NCI-H1417 treated with DMSO at 0.1 percent for 48 hours (cell line): ENCODE measurements at regions not wholly inside any gene's neighbourhood (a gene's known extent, or its start where the extent isn't known, plus 50 kb on each side); places are given as distances from the start of the nearest gene placed in this dataset.

ENCODE experiments used
- DNase-seq: peaks from one replicate; lab custom pipeline; 2025; lab: John Stamatoyannopoulos, UW

DNA sequence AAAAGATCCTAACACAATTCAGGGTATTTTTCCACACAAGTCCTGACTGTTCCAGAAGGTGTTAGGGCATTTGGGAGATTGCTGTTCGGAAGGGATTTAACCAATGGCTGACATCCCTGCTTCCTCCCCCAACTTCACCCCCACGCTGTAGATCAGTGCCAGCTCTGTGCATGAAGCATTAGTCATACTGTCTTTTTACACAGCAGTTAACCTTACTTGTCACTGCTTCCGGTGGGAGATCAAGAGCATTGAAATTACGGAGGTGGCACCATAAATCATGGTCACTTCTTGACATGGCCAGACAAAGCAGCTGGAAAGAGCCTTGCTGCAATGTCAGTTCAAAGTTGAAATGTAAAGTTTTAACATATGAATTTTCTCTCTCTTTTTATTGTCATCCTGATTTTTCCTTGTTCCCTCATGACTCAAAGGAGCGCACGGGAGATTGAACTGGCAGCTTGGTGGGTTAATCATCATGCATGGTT is 70.2 kb downstream of the HRH4 start:
- peak; percentile 61 for DNase-seq

DNA sequence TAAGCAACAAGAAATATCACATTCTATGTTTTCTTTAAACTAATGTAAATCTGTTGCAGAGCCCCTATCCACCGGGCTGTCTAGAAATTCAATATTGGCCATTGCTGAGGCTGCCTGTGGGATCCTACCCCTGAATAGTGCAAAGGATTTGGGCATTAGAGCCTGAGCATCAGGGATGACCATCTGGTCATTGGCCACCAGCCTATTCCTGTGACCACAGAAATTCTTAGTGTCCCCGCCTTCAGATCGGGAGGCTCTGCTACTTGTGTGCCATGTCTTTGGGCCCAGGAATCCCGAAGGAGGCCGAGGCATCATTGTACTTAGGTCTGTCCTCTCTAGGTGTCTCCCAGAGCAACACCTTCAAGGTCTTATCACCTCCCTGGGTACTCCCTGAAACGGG is 73.8 kb downstream of the HRH4 start:
- no peak for DNase-seq

DNA sequence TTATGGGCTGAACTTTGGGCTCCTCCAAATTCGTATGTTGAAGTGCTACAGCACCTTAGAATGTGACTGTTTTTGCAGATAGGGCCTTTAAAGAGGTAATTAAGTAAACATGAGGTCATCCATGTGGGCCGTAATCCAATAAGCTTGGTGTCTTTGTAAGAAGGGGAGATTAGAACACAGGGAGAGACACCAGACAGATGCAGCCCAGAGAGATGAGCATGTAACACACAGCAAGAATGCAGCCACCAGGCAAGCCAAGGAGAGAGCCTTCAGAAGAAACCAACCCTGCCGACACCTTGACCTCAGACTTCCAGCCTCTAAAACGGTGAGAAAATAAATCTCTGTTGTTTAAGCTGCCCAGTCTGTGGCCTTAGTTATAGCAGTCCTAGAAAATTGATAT is 74.3 kb downstream of the HRH4 start:
- DNase-seq = no peak

DNA sequence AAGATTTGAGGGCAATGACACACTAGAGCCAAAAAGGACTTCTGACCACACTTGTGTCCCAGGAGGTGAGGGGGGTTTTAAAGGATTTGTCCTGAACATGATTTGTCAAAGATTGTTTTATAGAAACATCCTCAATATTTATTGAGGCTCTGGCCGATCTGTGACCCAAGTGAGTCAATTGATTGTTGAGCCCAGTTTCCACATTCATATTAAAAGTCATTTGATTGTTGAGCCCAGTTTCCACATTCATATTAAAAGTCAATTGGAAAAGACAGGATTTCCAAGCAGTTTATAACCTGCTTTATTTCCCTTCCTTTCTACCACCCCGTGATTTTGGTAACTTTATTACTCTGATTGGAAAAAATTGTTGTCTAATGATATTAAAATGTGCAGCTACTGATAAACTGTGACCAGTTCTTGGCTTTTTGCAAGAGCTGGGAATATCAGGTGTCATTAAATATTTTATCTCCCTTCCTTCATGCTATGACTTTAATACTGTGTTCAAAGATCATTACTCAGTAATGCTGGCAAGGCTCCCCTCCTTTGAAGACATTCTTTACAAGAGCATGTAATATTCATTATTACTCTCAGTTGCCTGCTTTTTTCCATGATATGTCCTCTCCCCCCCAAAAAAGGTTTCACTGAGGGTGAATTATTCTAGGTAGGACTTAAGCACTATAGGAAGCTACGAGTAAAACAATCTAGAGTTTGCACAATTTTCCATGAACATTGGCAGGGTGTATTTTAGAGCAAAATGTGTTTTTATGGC is 75.3 kb downstream of the HRH4 start:
- DNase-seq = no peak

DNA sequence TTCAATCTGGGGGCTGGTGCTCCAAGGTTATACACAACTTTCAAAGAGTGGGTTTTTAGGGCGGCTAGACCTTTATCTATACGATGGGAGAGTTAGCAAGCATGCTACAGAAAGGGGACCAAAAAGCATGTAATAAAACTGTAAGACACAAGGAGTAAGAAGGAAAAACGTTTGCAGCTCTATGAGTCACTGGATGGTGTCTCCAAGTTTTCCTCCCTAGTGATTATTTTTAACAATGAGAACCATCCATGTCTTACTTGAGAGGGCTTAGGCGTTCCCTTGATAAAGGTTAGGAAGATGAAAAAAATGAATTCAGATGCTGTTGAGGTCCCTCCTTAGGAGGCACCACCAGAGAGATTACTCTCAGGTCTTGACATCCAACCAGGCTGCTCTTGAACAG is 75.9 kb downstream of the HRH4 start:
- no peak for DNase-seq

DNA sequence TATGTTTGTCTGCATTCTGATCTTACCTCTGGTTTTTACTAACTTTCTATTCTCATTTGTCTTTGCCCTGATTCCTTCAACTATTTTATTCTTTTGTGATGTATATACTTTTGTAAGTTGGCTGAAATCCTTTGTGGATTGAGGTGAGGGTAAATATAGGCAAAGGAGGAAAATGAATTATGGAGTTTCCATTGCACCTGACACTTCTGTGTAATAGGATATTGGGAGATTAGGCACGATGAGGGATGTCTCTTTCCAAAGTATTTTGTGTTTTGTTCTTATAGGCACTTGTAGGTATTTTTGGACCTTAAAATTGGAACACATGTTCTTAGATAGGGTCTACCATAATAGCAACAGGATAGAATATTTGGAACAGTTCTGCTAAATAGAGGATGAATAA is 76.4 kb downstream of the HRH4 start:
- DNase-seq = no peak

DNA sequence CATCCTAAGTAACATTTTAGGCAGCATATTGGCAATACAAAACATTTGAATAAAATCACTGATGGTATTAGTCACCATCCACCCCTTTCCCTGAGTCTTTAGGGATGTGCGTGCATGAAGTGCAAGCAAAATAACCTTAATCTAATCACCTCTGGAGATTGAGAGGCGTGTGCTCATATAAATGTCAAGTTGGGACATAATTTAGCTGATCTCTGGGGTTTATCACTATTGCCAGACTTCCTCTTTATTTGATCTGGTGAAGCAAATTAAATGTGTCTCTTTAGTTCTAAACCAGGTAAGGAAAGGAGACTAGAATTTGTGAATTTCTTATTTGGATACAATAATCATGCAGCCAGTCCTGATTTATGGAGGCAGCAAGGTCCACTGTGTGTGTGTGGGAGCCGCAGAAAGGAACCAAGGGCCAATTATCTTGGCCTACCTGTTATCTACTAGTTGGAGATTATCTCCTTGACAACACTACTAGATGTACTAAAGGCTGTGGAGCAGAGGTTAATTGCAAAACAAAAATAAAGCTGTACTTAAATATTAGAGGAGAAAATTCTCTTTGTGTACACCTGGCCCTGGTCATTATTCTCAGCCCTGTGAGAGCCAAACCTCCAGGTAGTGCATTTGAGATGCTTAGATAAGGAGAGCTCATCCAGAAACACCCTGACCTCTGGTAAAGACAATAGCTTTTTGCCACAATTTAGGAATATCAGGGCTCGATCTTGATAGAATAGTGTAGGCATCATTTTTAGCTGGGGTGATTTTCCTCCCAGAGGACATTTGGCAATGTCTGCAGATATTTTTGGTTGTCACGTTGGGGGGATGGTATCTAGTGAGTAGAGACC is 78.2 kb downstream of the HRH4 start:
- no peak for DNase-seq

DNA sequence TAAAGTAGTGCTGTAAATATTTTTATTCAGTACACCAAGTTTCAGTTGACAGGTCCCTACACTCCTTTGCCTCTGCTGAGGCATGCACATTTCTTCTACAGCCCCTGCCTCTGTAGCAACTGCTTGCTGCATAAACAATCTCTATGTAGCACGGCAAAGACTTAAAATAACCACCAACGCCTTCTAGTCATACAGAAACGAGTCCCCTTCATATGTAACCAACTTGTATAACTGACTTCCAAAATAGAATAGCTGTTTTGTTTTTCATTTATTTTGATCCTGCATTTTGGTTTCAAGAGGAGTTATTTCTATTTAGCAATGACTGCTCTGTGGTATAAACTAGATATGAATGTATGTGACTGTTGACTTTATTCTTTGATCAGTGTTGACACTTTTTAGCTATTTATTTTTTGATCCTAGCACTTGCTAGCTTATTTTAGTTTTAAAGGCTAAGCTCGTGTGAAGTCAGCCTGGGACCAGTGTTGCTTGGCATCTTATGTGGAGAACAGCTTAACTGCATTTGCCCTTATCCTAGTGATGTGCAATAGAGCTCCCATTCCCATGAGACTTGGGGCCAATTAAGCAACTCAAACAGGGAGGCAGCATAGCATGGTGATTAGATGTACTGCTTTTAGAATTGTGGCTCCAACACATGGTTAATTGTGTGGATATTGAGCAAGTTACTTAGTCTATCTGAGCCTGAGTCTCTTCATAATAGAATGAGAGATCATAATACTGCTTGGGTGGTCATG is 79.6 kb downstream of the HRH4 start:
- DNase-seq = no peak

DNA sequence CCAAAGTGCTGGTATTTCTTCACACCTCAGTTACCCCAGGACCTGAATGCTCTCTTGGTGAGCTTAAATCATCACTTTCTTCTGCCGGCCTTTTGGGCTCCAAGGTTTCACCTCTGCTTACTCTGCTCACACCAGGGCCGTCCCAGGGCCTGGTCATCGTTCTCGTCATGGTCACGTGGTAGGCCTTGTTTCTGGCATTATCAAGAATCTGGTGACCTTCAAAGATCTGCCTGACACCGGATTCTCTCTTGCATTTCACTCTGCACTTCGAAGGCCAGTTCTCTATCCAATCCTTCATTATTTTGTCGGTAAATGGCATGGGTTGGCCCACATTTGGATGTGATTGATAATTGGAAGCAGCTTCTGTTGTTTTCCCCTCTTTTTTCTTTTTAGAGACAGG is 80.5 kb downstream of the HRH4 start:
- DNase-seq = no peak

DNA sequence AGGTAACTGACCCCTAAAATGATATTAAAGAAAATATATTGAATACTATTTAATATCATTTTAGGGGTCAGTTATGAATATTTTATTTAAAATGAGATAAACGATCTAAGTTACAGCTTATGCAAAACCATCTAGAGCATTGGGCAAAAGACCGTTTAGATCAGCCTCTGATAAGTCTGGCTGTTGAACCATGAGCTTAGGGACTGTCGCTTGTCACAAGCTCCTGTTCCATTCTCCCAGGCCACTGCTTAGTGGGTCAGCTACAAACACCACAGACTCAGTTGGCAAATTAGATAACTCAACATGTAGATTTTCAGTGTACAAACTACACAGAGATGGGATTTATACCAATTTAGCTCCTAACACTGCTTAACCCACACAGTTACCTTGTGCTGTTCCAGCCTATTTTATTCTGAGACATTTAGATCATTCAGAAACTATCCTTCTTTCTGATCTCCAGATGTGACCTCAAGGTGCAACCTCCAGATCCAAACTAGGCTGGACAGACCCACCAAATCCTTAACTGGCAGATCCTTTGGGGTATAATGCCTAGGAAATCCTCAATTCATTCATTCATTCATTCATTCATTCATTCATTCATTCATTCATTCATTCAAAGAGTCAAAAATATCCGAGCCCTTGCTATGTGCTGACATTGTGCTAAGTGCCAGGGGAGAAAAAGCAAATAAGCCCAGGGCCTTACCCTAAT is 82.8 kb downstream of the HRH4 start:
- no peak for DNase-seq

DNA sequence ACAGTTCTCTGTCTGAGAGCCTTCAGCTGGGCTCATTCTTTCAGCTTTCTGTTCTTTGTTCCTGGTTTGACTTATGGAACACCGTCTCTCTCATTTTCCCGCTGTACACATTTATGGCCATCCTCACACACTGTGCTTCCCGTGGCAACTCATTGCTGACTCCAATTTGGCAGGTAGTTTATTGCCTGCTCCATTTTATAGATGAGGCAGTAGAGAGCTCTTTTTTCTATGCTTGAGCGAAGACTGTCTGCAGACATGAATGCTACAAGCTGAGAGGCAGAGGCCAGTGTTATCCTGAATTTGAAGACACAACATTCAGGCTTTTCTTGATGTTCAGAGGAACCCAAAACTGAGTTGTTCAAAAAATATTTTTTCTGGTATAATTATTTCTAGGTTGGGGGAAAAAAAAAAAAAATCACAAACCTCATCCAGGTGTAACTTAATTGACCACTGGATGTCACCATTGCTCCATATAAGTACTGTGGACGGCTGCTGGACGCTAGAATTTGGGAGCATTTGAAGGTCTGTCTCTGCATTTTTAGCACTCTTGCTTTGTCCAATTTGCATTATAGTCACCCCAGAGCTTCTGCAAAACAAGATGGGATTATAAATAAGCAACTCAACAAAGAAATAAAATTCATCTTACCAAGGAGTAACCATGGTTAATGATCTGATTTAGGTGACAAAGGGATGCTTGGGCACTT is 83.5 kb downstream of the HRH4 start:
- no peak for DNase-seq

DNA sequence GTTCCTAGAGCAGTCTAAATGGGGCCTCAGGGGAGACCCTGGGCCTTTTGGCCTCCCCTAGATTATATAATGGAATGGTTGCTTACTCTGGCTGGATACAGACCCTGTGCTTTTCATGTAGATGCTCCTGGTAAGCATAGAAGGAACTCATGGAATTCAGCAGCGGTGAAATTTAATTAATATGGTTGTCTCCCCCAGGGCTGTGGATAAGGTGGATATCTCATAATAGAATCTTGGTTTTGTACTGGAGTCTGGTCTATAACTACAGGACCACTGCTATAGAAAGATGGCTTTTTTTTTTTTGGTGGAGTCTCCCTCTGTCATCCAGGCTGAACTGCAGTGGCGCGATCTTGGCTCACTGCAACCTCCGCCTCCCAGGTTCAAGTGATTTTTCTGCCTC is 84.5 kb downstream of the HRH4 start:
- no peak for DNase-seq

DNA sequence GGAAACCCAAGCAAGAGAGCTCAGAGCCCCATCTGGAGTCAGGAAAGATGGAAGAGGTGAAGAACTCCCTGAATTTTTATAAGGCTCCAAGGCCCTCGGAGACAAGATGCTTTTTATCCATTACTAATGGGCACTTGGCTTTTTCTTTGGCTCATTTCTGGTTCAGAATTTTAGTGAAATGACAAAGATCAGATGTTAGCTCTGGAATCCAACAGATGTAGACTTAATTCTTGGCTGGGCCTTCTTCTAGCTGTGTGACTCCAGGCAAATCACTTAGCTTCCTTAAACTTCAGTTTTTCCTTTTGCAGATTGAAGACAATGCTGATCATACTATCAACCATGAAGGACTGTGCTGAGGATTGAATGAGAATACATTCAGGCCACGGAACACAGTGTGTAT is 85.2 kb downstream of the HRH4 start:
- no peak for DNase-seq

DNA sequence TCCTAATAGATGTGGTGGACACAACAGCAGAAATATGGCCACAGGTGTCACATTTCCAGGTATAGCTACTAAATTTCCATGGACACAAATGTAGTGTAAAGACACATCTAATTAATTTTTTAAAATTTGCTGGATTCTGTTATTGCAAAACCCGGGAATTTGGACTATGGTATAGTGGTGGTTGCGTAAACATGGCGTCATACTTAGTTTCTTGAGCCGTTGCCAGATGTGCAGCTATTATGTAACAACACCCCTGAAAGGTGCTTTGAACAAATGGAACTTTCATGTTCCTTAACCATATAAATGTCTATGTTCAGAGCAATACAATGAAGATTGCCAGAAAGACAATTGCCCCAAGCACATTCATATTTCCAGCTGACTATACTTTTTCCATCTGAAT is 85.9 kb downstream of the HRH4 start:
- DNase-seq = no peak

DNA sequence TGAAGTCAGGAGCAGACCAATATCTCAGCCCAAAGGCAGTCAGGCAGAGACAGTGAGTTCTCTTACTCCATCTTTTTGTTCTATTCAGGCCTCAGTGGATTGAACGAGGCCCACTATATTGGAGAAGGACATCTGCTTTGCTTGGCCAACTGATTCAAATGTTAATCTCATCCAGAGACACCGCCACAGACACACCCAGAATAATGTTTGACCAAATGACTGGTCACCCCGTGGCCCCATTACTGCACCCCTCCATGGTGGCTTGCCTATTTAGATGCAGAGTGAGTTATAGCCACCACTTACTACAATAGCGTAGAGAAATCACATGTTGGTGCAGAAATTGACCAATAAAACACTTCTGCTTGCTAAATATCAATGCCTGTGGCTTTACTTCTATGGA is 88.1 kb downstream of the HRH4 start:
- DNase-seq = no peak

DNA sequence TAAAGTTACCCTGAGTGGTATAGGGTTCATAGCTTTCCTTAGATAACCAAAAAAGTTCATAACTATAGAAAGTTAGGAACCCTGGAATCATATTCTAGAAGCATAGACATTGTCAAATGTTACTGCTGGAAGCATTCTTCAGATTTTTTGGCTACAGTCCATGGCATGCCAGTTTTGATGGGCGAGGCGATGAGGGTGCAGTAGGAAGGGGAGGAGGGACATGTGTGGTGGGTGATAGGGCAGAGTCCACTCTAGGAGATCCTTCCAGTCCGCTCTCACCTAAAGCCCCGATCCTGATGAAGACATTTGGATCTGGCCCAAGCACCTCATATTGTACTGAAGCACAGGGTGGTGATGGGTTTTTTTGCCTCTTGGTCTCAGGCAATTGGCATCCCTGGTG is 91.8 kb downstream of the HRH4 start:
- no peak for DNase-seq

DNA sequence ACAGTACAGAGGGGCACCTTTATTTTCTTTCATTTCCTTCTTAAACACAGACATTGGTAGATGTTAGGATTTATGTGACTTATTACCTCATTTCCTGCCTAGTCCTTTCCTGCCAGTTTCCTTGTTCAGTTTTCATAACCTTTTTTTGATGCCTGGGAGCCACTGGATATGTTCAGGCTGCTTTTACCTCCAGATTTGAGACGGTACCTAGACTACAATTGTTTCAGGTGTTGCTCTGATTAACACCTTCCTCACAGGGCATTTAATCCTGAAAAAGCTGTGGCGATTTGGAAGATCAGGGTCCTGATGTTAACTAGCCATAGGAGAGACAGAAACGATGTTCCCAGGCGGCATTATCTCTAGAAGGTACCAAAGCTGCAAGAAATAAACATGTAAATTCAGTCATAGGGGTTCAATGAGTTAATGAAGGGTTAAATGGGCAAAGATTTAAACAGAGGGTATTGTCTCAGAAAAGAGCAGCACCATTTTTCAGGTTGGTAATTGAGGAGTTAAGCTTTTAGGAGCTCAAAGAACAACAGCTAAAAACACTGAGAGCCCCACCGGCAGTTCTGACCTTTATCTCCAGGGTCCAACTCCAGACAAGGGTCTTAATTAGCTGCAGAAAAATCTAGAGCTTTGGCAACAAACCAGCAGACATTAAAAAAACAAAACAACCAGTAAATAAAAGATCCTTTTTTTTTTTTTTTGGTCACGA is 93.3 kb downstream of the HRH4 start:
- no peak for DNase-seq

DNA sequence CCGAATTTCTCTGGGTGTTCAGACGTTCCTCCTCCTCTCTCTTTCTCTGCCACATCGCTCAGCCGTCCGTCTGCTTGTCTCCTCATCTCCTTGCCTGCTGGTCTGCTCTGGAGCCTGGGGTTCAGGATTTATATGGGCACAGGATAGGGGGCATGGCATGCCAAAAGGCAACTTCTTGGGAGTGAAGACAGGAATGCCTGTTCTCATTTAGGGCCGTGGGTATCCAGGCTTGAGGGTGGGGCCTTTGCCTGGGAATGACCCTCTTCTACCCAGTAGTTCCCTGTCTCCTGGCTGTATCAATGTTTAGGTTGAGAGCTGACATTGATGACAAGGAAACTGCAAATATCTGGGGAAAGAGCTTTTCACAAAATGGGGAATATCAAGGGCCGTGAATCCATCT is 98.0 kb downstream of the HRH4 start:
- DNase-seq = no peak

DNA sequence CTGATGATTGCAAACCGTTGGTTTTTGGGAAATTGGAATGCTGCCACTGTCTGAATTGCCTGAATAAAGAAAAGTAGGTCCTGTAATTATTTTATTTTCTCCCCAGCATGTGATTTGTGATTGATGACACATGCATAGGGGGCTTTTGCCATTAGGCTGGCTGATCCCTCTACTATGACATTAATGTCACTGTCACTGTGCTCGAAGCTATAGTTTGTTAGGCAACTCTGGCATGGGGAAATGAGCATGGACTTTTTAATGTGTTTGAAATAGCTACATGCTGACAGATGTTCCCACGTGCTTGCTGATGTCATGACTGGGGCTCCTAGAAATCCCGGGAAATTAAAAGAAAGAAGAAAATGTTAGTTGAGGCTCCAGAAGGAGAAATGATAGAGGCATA is 99.1 kb downstream of the HRH4 start:
- no peak for DNase-seq

DNA sequence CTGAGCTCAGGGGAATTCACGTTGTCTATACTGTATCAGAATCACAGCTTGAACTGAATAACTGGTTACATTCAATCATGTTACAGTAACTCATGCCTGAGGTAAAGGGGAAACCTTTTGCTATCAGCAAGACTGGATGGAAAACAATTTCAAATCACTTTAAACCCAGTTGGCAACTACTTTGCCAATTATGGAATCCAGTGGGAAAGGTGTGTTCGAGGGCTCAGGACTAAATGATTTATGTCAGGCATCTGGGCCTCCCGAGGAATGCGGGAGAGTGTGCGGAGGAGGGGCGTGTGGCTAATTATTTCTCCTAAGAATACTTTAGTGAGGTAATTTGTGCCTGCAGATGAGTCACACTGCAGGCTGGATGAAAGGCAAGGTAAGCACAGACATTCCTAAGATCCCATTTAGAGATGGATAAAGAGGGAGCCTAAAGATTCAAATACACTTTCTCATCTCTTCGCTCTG is 100.1 kb downstream of the HRH4 start:
- no peak for DNase-seq
